HepG2 (cell line): ENCODE measurements at regions not wholly inside any gene's neighbourhood (a gene's known extent, or its start where the extent isn't known, plus 50 kb on each side); places are given as distances from the start of the nearest gene placed in this dataset.

Experiments used
- ATAC-seq: fragments of 200-7000 bp; cut with Tn5 transposase; 3 replicates; pipeline ENCODE4 v1.9.1; 2020; ENCODE audit warnings: mild to moderate bottlenecking, moderate library complexity
- BruUV-seq: library from RNA; stranded (reverse); fragments of 400-500 nt; replicated peaks from 2 replicates; lab custom pipeline; 2021; lab: Mats Ljungman, UMichigan
- CTCF ChIA-PET: fragments of 300-600 bp; formaldehyde crosslinking; extraction: SDS; loops from one replicate; lab custom pipeline; 2021; ENCODE audit warnings: low total read pairs, inconsistent platforms, low intra/inter-chr PET ratio; lab: Yijun Ruan, JAX
- POLR2A ChIA-PET: fragments of 350-600 bp; sonication (Branson Sonifier 250); formaldehyde crosslinking; loops from one replicate; lab custom pipeline; 2020; ENCODE audit warnings: antibody characterized with exemption, inconsistent platforms; lab: Yijun Ruan, JAX
- DNase-seq: peaks from one replicate; pipeline ENCODE4 v3.0.0-alpha.2; 2015; ENCODE audit warnings: low spot score
- FAIRE-seq: peaks from 3 replicates; lab custom pipeline; 2011; peaks lifted over from hg19 to GRCh38; lab: Jason Lieb, UNC
- H2AFZ ChIP-seq: one replicate; pipeline ENCODE4 v1.6.1; 2011; ENCODE audit warnings: low read length, inconsistent platforms
- H3K27ac ChIP-seq: fragments of 300-600 bp; 3 replicates; pipeline ENCODE4 v1.8.0; 2011; ENCODE audit warnings: mixed run types, mild to moderate bottlenecking, mixed read lengths, low read length, inconsistent platforms; ENCODE audit not compliant: insufficient read depth; ENCODE audit errors: extremely low read length
- H3K27me3 ChIP-seq, 2 experiments: fragments of 200-600 bp in 1 of 2; 2 replicates in 1 of 2; 3 replicates in 1 of 2; pipeline versions ENCODE4 v1.6.0 to v1.8.0; 2011; ENCODE audit warnings: low read length in 2 of 2, mild to moderate bottlenecking in 2 of 2, moderate library complexity in 2 of 2, inconsistent platforms in 1 of 2; ENCODE audit not compliant: insufficient read depth in 2 of 2, control insufficient read depth in 1 of 2
- H3K36me3 ChIP-seq, 2 experiments: fragments of 200-600 bp in 1 of 2; replicated peaks in 1 of 2; 2 replicates in 1 of 2; 3 replicates in 1 of 2; pipeline versions ENCODE4 v1.5.1 to v1.8.0; 2011; ENCODE audit warnings: low read length in 2 of 2, inconsistent platforms in 1 of 2; ENCODE audit not compliant: insufficient read depth in 2 of 2, control insufficient read depth in 1 of 2
- H3K4me1 ChIP-seq: 2 replicates; pipeline ENCODE4 v1.5.1; 2012; ENCODE audit warnings: low read length, inconsistent platforms; ENCODE audit not compliant: insufficient read depth
- H3K4me2 ChIP-seq: 2 replicates; pipeline ENCODE4 v1.6.0; 2011; ENCODE audit warnings: low read depth, low read length, inconsistent platforms
- H3K4me3 ChIP-seq, 3 experiments: fragments of 200-600 bp in 1 of 3; sonication (generic), shearing (Covaris generic) in 1 of 3; replicated peaks in 1 of 3; 2 replicates each; pipeline ENCODE4 v1.5.1; 2011 to 2016; ENCODE audit warnings: low read length in 3 of 3, inconsistent platforms in 2 of 3, low read depth in 2 of 3, mild to moderate bottlenecking in 2 of 3, control low read depth in 1 of 3, mixed read lengths in 1 of 3; ENCODE audit not compliant: insufficient read depth in 1 of 3
- H3K79me2 ChIP-seq: one replicate; pipeline ENCODE4 v1.6.1; 2011; ENCODE audit warnings: low read length, inconsistent platforms; ENCODE audit not compliant: insufficient read depth
- H3K9ac ChIP-seq: 2 replicates; pipeline ENCODE4 v1.6.0; 2011; ENCODE audit warnings: mild to moderate bottlenecking, low read depth, low read length, inconsistent platforms; ENCODE audit not compliant: insufficient read depth
- H3K9me3 ChIP-seq: 2 replicates; pipeline ENCODE4 v1.5.1; 2012; ENCODE audit warnings: mild to moderate bottlenecking, low read length
- H4K20me1 ChIP-seq: 2 replicates; pipeline ENCODE4 v1.6.0; 2011; ENCODE audit warnings: inconsistent platforms, mild to moderate bottlenecking, low read length, moderate library complexity; ENCODE audit not compliant: insufficient read depth
- CENPT ChIP-seq: sonication (generic); formaldehyde crosslinking; IDR thresholded peaks from 2 replicates; pipeline ENCODE4 v1.8.0; 2022; ENCODE audit warnings: low read depth, mild to moderate bottlenecking, moderate library complexity, missing genetic modification reagents
- EP300 ChIP-seq, 3 experiments: sonication (generic) in 1 of 3; formaldehyde crosslinking in 1 of 3; IDR thresholded peaks; 2 replicates each; pipeline versions ENCODE4 v1.5.1 to v1.6.1; 2011 to 2020; ENCODE audit warnings: low read depth in 2 of 3, low read length in 2 of 3, borderline replicate concordance in 1 of 3, improper control_type of control experiment in 1 of 3, mild to moderate bottlenecking in 1 of 3, missing genetic modification reagents in 1 of 3, moderate library complexity in 1 of 3
- IRX3 ChIP-seq: sonication (generic); formaldehyde crosslinking; IDR thresholded peaks from 2 replicates; pipeline ENCODE4 v1.8.1; 2023; ENCODE audit warnings: mild to moderate bottlenecking, low read depth, missing genetic modification reagents, borderline replicate concordance
- MAX ChIP-seq: IDR thresholded peaks from 2 replicates; pipeline ENCODE4 v1.6.1; 2012; ENCODE audit warnings: inconsistent platforms
- POLR2AphosphoS5 ChIP-seq: IDR thresholded peaks from 2 replicates; pipeline ENCODE4 v1.6.1; 2012; ENCODE audit warnings: low read depth, low read length
- RARG ChIP-seq: sonication (generic); formaldehyde crosslinking; IDR thresholded peaks from 2 replicates; pipeline ENCODE4 v1.4.0; 2020; ENCODE audit warnings: low read depth, mild to moderate bottlenecking, missing genetic modification reagents
- SP5 ChIP-seq: IDR thresholded peaks from 2 replicates; pipeline ENCODE4 v1.6.1; 2016; ENCODE audit warnings: low read depth, borderline replicate concordance
- ZNF570 ChIP-seq: sonication (generic); formaldehyde crosslinking; IDR thresholded peaks from 2 replicates; pipeline ENCODE4 v1.4.0; 2020; ENCODE audit warnings: mild to moderate bottlenecking, missing genetic modification reagents, borderline replicate concordance
- ZSCAN29 ChIP-seq: sonication (generic); formaldehyde crosslinking; conservative IDR thresholded peaks from 2 replicates; pipeline ENCODE4 v1.4.0; 2020; ENCODE audit warnings: mild to moderate bottlenecking, missing genetic modification reagents
- WGBS: methylation state at CpG from one replicate; pipeline ENCODE4 v1.1.6; 2017; ENCODE audit warnings: low lambda C conversion rate; 5-methylcytosine and 5-hydroxymethylcytosine counted together
- in situ Hi-C: cut with HindIII; loops from 2 replicates; pipeline ENCODE4 v1.10.0; 2017; ENCODE audit warnings: low pct_unique_long_range_greater_than_20kb; ENCODE audit not compliant: extremely low pct_ligation_motif_present
- intact Hi-C: fragments of 100-400 bp; cut with micrococcal nuclease; formaldehyde crosslinking; loops from one replicate; pipeline ENCODE4 v1.10.0; 2022; ENCODE audit not compliant: unreplicated experiment
- TF ChIP-seq, protein P1 (sequence below): IDR thresholded peaks from 2 replicates; pipeline ENCODE4 v1.6.1; 2016; ENCODE audit warnings: mild to moderate bottlenecking

GRCh38 chr15:53367740-53368139, 391.7 kb downstream of the WDR72 start:
- Histone ChIP-seq H3K9me3 (peaks cover 29% of the 10 kb centered on the region), H3K4me2 (no peak overlapping the region), H2AFZ (no peak overlapping the region), H4K20me1 (no peaks in the 10 kb centered on the region), H3K9ac (no peak overlapping the region), H3K79me2 (no peaks in the 10 kb centered on the region), H3K36me3 (no peaks in the 10 kb centered on the region), H3K27ac (no peak overlapping the region), H3K4me1 (no peaks in the 10 kb centered on the region), H3K27me3 (no peaks in the 10 kb centered on the region), H3K4me3 (no peak overlapping the region)
- WGBS: 100% methylated on average over 1 of the region's 1 CpG
- BruUV-seq: no TSS peak
- FAIRE-seq: no peak
- in situ Hi-C loops (no loop called here), intact Hi-C loops (no loop called here)
- ATAC-seq: no peak
- no peak for DNase-seq
- POLR2A ChIA-PET: no interaction called here
- TF ChIP-seq RARG (CRISPR knock-in tag) (no peak), ZSCAN29 (CRISPR knock-in tag) (no peak), IRX3 (no peak), MAX (no peak), ZNF570 (CRISPR knock-in tag) (no peak), SP5 (CRISPR knock-in tag) (no peak)
- TF ChIP-seq, protein P1, sequence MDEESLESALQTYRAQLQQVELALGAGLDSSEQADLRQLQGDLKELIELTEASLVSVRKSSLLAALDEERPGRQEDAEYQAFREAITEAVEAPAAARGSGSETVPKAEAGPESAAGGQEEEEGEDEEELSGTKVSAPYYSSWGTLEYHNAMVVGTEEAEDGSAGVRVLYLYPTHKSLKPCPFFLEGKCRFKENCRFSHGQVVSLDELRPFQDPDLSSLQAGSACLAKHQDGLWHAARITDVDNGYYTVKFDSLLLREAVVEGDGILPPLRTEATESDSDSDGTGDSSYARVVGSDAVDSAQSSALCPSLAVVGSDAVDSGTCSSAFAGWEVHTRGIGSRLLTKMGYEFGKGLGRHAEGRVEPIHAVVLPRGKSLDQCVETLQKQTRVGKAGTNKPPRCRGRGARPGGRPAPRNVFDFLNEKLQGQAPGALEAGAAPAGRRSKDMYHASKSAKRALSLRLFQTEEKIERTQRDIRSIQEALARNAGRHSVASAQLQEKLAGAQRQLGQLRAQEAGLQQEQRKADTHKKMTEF (CRISPR knock-in tag): no peak
- CTCF ChIA-PET: no interaction called here

DNA sequence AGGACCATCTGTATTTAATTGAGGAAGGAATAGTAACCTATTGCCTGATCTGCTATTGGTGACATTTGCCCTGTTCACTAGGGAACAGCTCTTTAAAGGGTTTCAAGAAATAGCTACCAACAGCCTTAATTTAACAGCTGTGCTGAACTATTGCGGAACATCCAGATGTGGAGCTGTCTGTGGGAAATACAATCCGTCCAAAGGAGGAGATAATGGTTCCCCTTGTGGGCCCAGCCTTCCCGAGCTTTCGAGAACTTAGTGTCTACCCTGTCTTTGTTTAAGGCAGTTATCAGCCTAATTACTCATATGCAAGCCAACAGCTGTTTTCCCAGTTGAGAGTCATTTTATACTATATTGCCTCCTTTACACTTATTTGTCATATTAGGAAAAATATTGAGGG, 398.6 kb downstream of the WDR72 start:
- no peak overlapping the region for H2AFZ ChIP-seq
- no peak for DNase-seq
- no peaks in the 10 kb centered on the region for H3K27me3 ChIP-seq
- no peaks in the 10 kb centered on the region for H3K4me1 ChIP-seq
- TF ChIP-seq POLR2AphosphoS5 (no peak), CENPT (no peak), EP300 (IDR thresholded peaks at IDR 0.05; ENCODE audit: low read depth in 2 of 2, low read length in 2 of 2) (no peak), EP300 (CRISPR knock-in tag; IDR thresholded peaks at IDR 0.05; ENCODE audit: borderline replicate concordance) (no peak)
- CTCF ChIA-PET: no interaction called here
- no peaks in the 10 kb centered on the region for H3K36me3 ChIP-seq
- no peak for ATAC-seq
- no peak for FAIRE-seq
- H4K20me1 ChIP-seq: no peaks in the 10 kb centered on the region
- no peak overlapping the region for H3K27ac ChIP-seq
- in situ Hi-C loops (no loop called here), intact Hi-C loops (no loop called here)
- no TSS peak for BruUV-seq
- no peak overlapping the region for H3K9ac ChIP-seq
- no peaks in the 10 kb centered on the region for H3K79me2 ChIP-seq
- no peak overlapping the region for H3K4me2 ChIP-seq
- H3K4me3 ChIP-seq: no peak overlapping the region
- POLR2A ChIA-PET: no interaction called here
- H3K9me3 ChIP-seq: no peaks in the 10 kb centered on the region
- WGBS: 58% methylated on average over 4 of the region's 4 CpGs
